ENCODE measurements at regions not wholly inside any gene's neighbourhood (a gene's known extent, or its start where the extent isn't known, plus 50 kb on each side); places are given as distances from the start of the nearest gene placed in this dataset.

- intact Hi-C loops (cut with micrococcal nuclease) = no loop called here
- H4K20me1 ChIP-seq (replicated peaks; ENCODE audit: control insufficient read depth, extremely low read depth, insufficient read depth, low read length) = no peaks in the 10 kb centered on the region
- H3K79me2 ChIP-seq (ENCODE audit: control insufficient read depth, insufficient read depth, low read length) = no peaks in the 10 kb centered on the region
- BruUV-seq (replicated peaks) = no TSS peak
- no peaks in the 10 kb centered on the region for H3K36me3 ChIP-seq (ENCODE audit: control insufficient read depth in 2 of 2, extremely low read depth in 1 of 2, insufficient read depth in 2 of 2, low read length in 2 of 2)
- dilution Hi-C loops (cut with MboI; ENCODE audit: extremely low pct_ligation_motif_present, low sequenced_read_pairs) = no loop called here
- H3K4me2 ChIP-seq (ENCODE audit: insufficient read depth, low read length) = no peak overlapping the region
- peaks cover 2% of the 10 kb centered on the region for H3K9me3 ChIP-seq (replicated peaks; ENCODE audit: control insufficient read depth, insufficient read depth, low read length)
- no peak overlapping the region for H3K9ac ChIP-seq (replicated peaks; ENCODE audit: extremely low read depth, insufficient read depth, low read length)
- POLR2A ChIA-PET = no interaction called here
- no peaks in the 10 kb centered on the region for H3K27me3 ChIP-seq (ENCODE audit: control insufficient read depth in 2 of 2, insufficient read depth in 2 of 2, low read length in 2 of 2)
- H3K27ac ChIP-seq (ENCODE audit: insufficient read depth, low read depth, low read length) = no peak overlapping the region
- no peak overlapping the region for H2AFZ ChIP-seq (ENCODE audit: low read depth, low read length)
- no peaks in the 10 kb centered on the region for H3K9me1 ChIP-seq (replicated peaks; ENCODE audit: control insufficient read depth, extremely low read depth, insufficient read depth, low read length)
- TF ChIP-seq GATA2 (IDR thresholded peaks at IDR 0.05; ENCODE audit: insufficient read depth, insufficient read length, low read depth, low read length) (no peak), POLR2AphosphoS5 (IDR thresholded peaks at IDR 0.05; ENCODE audit: insufficient read depth, low read depth, low read length) (no peak), CTCF (IDR thresholded peaks at IDR 0.05; ENCODE audit: extremely low read depth in 1 of 2, insufficient read depth in 1 of 2, low read depth in 1 of 2, low read length in 2 of 2) (no peak)
- DNase-seq (ENCODE audit: low read depth, low spot score) (no peak), FAIRE-seq (no peak)
- no peaks in the 10 kb centered on the region for H3K4me1 ChIP-seq (ENCODE audit: control insufficient read depth, extremely low read depth, insufficient read depth, low read length)
- CTCF ChIA-PET = no interaction called here
- H3K4me3 ChIP-seq (replicated peaks in 1 of 3; ENCODE audit: insufficient read depth in 1 of 3, low read depth in 1 of 3, low read length in 3 of 3) = no peak overlapping the region
These were observed 585.0 kb upstream of the HS6ST1 start for GRCh38 chr2:128903637-128904036.

- no peak overlapping the region for H3K9ac ChIP-seq (replicated peaks; ENCODE audit: extremely low read depth, insufficient read depth, low read length)
- peaks cover 2% of the 10 kb centered on the region for H3K9me3 ChIP-seq (replicated peaks; ENCODE audit: control insufficient read depth, insufficient read depth, low read length)
- H3K36me3 ChIP-seq (ENCODE audit: control insufficient read depth in 2 of 2, extremely low read depth in 1 of 2, insufficient read depth in 2 of 2, low read length in 2 of 2) = no peaks in the 10 kb centered on the region
- FAIRE-seq (no peak), DNase-seq (ENCODE audit: low read depth, low spot score) (no peak)
- H3K4me2 ChIP-seq (ENCODE audit: insufficient read depth, low read length) = no peak overlapping the region
- dilution Hi-C loops (cut with MboI; ENCODE audit: extremely low pct_ligation_motif_present, low sequenced_read_pairs) (no loop called here), intact Hi-C loops (cut with micrococcal nuclease) (no loop called here)
- H3K79me2 ChIP-seq (ENCODE audit: control insufficient read depth, insufficient read depth, low read length) = no peaks in the 10 kb centered on the region
- POLR2A ChIA-PET = no interaction called here
- H3K9me1 ChIP-seq (replicated peaks; ENCODE audit: control insufficient read depth, extremely low read depth, insufficient read depth, low read length) = no peaks in the 10 kb centered on the region
- no TSS peak for BruUV-seq (replicated peaks)
- CTCF ChIA-PET = no interaction called here
- no peak overlapping the region for H2AFZ ChIP-seq (ENCODE audit: low read depth, low read length)
- no peak overlapping the region for H3K27ac ChIP-seq (ENCODE audit: insufficient read depth, low read depth, low read length)
- TF ChIP-seq GATA2 (IDR thresholded peaks at IDR 0.05; ENCODE audit: insufficient read depth, insufficient read length, low read depth, low read length) (no peak), MYC (IDR thresholded peaks at IDR 0.05; ENCODE audit: low read depth, low read length) (no peak)
- no peaks in the 10 kb centered on the region for H3K27me3 ChIP-seq (ENCODE audit: control insufficient read depth in 2 of 2, insufficient read depth in 2 of 2, low read length in 2 of 2)
- H3K4me1 ChIP-seq (ENCODE audit: control insufficient read depth, extremely low read depth, insufficient read depth, low read length) = no peaks in the 10 kb centered on the region
- no peak overlapping the region for H3K4me3 ChIP-seq (replicated peaks in 1 of 3; ENCODE audit: insufficient read depth in 1 of 3, low read depth in 1 of 3, low read length in 3 of 3)
- H4K20me1 ChIP-seq (replicated peaks; ENCODE audit: control insufficient read depth, extremely low read depth, insufficient read depth, low read length) = no peaks in the 10 kb centered on the region
These were observed 592.6 kb upstream of the HS6ST1 start for GRCh38 chr2:128911276-128911675.
